CD4-positive, alpha-beta T cell treated with Interleukin-6 at 100 ng/mL for 8 hours (primary cell): ENCODE measurements at regions not wholly inside any gene's neighbourhood (a gene's known extent, or its start where the extent isn't known, plus 50 kb on each side); places are given as distances from the start of the nearest gene placed in this dataset.
"Not testable (repeated sequence)": the region's sequence is repeated elsewhere in the genome, so short reads cannot be mapped to it uniquely, and the experiment has no call there.

ENCODE experiments used
- DNase-seq: peaks from one replicate; pipeline ENCODE4 v3.0.0-alpha.2; 2020; ENCODE audit warnings: mixed read lengths, low spot score

DNA sequence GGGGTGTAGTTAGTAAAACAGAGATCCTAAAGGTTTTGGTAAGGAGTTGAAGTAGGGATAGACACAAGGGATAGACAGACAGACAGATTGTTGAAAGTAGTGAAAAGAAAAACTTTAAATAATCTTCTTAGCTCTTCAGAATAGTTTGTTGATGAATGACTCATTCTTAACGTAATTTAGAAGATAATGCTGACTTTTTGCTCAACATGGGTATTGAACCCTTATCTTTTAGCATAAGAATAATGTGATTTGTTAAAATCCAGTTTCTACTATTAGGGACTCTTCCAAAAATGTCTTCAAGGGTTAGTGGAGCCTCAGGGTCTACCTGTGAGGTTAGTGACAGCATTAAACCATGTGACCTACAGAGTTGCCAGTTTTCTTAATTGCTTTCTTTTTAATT lies 411.2 kb downstream of the ETV1 start:
- no peak for DNase-seq

DNA sequence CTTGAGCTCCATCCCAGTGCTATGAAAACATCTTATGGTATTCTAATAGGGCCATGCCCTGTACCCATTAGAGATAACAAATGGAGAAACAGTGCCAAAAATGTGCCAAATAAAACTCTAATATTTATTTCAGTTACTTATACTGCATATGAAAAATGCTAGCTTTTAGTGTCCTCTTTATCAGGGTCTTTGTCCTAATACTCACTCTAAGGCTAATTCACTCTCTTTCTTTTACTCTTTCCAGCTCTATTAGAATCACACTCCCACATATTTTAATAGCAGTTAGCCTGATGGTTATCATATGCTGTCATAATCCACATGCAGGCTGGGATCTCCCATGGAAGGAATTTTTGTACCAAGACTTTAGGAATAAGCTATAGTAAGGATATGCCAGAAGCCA lies 408.4 kb downstream of the ETV1 start:
- DNase-seq: no peak

DNA sequence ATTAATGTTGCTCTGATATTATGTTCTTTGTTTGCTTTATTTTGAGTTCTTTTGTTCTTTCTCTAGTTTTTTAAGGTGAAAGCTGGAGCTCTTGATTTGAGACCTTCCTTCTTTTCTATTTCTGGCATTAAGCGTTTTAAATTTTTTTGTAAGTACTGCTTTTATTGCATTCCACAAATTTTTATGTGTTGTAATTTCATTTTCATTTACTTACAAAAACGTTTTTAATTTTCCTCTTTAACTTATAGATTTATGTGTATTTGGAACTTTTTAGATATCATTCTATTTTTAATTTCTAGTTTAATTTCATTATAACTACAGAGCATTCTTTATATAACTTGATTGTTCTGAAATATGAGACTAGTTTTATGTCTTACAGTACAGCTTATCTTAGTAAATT lies 395.6 kb downstream of the ETV1 start:
- no peak for DNase-seq

DNA sequence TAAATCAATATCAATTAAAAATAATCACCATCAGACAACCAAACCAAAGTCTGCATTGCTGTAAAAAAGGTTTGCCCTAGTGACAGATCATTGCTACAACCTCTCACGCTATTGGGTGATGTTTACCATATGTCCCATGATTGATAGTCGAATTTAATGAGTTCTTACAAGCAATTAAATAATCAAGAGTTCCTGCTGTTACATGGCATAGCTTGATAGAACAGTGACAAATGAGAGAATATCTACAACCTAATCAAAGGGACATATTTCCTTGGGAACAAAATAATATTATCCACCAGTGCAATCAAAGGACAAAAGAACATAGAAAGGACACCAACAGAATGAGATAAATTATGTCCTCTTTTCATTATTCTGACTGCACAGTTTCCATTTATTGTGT lies 387.4 kb downstream of the ETV1 start:
- no peak for DNase-seq

DNA sequence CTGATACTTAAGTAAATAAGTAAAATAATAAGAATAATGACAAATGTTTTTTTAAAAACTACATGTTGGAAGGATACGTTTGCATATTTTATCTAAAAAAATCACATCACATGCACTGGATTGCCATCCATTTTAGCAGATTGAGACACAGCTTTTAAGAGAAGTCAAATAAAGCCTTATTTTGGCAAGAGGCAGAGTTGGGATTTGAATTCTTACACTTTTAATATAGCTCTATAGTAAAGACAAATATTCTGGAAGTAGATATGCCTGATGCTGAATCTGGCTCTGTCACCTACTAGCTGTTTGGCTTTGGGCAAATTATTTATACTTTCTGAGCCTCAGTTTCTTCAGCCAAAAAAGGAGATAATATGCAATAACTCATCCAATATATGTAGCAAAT lies 386.4 kb downstream of the ETV1 start:
- no peak for DNase-seq

DNA sequence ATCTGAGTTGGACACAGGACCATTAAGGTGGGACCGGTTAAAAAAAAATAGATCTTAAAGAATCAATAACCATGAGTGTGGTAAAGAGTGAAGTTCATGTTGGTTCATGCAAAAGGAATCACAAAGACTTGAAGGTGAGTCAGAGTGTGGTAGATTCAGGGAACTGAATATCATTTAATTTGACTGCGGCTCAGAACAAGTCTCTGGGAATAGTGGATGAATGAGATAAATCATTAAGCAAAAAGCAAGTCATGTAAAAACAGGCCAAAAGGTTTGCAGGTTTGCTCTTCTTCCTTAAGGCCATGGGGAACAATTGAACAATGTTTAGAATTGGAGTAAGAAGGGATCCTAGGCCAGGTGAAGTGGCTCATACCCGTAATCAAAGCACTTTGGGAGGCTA lies 385.8 kb downstream of the ETV1 start:
- DNase-seq: no peak

DNA sequence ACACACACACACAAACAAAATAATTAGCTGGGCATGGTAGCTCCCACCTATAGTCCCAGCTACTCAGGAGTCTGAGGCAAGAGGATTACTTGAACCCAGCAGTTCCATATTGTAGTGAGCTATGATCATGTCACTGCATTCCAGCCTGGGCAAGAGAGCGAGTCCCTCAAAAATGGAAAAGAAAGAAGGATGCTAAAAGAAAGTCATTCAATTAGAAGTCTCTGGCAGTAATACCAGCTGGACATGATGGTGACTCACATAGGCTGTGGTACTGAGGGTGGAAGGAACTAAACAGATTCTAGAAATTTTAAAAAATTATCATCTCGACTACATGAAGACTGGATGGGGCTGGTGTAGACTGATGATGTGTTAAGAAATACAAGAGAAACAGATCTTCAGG lies 385.3 kb downstream of the ETV1 start:
- DNase-seq: no peak

DNA sequence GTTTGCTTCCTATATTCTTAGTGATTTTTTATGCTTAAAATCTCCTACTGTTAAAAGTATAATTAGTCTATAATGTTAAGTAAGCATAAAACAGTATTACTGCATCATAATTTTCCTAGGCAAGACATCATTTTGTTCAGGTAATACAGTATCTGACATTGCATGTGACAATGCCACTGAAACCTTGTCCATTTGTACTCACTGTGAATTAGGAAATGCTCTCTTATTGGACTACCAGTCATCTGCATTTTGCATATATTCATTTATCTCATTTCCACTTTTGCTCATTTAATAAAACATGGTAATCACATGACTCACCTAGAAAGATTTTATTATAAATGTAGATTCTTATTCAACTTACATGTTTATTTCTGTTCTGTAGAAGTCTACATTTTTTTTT lies 379.1 kb downstream of the ETV1 start:
- DNase-seq: no peak

DNA sequence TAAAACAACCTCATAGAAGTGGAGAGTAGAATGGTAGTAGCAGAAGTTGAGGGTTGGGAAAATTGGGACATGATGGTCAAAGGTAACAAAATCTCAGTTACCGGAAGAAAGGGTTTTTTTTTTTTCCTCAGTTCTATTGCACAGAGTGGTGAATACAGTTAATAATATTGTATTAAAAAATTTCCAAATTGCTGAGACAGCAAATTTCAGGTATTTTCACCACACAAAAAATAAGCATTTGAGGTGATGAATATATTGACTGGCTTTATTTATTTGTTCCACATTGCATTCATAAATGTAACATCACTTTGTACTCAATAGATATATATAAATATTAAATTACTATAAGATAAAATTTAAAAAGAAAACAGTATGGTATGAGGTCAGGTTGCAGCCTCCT lies 373.8 kb downstream of the ETV1 start:
- DNase-seq: no peak

DNA sequence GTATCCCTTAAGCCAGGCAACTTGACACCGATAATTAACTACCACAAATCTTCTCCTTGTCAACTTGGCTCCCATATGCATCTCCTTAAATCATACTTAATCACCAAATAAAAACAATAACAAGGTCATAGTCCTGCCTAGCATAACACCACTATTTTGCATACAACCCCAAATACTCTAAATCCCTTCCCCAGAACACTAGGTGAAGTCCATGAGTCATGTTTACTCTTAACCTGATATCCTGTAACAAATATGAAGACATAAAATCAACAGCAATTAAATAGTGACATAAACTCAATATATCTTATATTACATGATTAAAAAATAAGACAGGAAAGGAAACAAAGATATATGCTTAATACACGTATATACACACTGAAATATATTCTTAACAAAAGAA lies 362.0 kb downstream of the ETV1 start:
- no peak for DNase-seq

DNA sequence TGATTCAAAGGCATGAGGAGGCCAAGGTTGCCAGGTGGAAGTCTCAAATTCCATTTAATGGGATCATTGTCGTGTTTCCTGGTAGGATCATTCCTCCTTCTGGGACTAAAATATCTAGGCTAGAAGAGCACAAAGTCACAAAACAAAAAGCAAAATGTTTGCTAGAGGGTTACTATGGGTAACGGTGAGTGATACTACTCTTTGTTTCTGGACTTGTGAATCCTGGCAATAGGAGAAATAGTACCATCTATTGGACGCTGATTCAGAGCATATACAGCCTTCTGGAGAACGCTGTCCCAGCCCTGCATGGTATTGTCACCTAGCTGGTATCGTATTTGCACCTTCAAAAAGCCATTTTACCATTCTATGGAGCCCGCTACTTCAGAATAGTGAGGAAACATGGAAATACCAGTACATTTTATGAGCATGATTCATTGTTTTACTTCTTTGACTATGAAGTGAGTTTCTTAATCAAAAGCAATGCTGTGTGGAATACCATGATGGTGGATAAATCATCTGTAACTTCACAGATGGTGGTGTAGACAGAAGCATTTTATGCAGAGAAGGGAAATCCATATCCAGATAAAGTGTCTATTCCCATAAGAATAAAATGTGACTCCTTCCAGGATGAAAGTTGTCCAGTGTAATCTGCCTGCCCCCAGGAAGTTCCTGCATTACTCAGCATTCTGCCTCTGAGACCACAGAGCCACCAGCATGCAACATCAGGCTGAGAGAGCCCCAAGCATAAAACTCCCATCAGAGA lies 361.0 kb downstream of the ETV1 start:
- no peak for DNase-seq

DNA sequence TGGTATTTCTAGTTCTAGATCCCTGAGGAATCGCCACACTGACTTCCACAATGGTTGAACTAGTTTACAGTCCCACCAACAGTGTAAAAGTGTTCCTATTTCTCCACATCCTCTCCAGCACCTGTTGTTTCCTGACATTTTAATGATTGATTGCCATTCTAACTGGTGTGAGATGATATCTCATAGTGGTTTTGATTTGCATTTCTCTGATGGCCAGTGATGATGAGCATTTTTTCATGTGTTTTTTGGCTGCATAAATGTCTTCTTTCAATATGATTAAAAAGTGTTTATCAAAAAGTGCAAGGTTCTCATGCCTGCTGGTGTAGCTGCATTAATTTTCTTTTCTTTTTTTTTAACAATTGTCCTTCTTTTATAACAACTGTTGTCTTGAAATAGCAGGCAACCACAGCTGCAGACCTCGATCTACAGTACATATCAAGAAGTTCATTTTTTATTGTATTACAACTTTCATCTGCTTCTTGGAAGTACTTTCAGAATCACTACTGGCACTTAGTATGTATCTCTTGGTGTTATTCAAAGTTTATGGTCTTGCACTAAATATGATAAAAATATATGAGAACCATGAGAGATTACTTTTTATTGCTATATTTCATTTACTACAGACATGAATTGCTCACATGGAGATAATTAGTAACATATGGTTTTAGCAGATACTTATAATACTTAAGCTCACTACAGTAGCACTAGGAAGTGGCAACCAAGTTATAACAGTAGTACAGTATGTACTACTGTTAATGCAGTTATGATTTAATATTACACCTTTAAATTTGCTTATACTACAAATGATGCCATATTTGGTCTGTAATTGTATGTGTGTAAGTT lies 358.0 kb downstream of the ETV1 start:
- not testable (repeated sequence) for DNase-seq

DNA sequence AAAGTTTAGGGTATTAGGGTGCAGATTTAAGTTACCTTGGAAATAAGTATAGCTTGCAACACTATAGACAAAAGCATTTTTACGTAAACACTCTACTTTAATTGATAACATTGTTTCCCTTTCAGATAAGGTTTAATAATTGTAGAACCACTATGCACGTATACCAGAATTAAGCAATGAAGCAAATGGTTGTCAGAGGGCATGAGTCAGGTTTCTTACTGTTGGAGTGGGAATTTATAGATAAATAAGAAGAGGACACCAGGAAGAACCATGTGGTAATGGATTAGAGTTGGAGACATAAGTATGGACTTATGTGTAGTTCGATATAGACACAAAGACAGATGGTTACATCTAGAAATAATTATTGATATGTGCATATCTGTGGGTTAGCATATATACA lies 355.6 kb downstream of the ETV1 start:
- DNase-seq: no peak

DNA sequence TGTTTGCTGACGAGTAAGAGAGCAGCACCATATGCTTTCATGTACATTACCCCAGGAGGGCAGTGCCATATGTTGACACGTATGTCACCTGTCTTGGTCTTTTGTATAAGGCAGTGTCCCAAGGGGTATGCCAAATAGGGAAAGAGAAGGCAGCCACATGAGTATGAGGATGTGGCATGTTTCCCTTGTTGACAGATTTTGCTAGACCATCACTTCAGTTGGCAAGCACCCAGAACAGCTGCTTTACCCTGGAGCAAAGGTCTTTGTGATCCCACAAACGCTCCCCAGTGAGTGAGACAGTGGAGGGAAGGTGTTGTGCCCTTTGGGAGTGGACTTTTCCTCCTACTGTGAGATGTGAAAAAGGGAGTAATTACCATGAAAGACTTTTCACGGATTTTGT lies 350.1 kb downstream of the ETV1 start:
- no peak for DNase-seq

DNA sequence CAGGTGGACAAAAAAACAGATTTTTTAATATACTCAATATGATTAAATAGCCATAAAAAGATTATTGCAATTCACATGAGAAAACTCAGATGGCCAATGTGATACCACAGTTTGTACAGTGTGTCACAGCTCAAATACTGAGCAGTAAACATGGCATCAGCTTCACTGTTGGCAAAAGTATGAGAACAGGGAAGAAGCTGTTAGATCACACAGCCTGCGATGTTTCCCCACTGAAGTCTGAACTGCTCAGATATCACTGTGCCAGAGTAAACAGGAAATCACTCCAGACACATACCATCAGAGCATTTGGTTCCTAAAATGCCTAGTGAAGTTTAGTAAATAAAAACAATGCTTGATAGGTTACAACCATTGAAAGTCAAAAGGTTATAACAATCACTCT lies 347.8 kb downstream of the ETV1 start:
- DNase-seq: no peak

DNA sequence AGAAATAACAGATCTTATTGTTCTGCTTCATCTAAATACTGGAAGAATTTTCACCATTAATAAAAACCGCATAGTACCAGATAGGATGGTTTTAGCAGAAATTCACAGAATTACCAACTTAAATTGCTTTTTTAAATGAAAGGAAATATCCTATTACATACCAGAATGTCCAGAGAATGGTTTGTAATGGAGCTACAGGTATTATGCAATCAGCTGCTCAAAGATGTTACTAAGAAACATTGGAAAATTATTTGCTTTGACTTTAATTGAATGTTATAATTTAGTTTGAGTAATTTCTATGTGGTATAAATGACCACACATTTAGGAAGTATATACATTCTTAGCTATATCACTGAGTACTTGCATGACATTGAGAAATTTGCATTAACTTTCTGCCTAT lies 338.3 kb downstream of the ETV1 start:
- DNase-seq: no peak

DNA sequence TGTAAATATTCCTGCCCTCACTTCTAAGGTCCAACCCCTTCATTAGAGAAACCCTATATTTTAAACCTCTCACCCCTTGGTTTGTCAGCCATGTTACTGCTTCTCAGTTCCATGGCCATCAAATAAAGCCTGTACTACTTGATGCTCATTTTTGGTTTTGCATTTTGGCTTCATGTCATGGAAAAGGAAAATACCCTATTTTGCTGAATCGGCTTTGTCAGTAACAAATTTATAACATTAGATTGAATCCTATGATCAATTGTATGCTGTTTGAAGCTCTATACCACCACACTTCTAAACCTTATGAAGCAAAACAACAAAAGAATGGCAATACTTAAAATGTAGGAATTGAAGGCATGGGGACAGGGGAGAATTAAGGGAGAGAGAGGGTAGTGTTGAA lies 333.1 kb downstream of the ETV1 start:
- no peak for DNase-seq

DNA sequence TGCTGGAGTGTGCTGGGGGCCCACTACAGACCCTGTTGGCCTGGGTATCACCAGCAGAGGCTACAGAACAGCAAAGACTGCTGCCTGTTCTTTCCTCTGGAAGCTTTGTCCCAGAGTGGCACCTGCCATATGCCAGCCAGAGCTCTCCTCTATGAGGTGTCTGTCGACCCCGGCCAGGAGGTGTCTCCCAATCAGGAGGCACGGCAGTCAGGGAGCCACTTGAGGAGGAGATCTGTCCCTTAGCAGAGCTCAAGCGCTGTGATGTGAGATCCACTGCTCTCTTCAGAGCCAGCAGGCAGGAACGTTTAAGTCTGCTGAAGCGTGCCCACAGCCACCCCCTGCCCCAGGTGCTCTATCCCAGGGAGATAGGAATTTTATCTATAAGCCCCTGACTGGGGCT lies 316.2 kb downstream of the ETV1 start:
- DNase-seq: no peak

DNA sequence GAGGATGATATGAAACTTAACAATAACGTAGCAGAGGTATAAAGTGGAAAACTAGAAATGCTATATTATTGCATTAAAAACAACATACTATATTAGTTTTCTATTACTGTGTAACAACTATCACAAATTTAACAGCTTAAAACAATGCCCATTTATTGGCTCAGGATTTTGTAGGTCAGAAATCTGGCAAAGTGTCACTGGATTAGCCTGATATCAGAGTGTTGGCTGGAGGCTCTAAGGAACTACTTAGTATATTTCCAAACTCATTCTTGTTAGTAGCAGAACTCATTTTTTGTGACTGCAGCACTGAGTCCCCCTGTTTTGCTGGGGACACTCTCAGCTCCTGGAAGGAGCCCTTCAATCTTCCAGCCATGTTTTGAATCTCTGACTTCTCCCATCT lies 306.8 kb downstream of the ETV1 start:
- no peak for DNase-seq

DNA sequence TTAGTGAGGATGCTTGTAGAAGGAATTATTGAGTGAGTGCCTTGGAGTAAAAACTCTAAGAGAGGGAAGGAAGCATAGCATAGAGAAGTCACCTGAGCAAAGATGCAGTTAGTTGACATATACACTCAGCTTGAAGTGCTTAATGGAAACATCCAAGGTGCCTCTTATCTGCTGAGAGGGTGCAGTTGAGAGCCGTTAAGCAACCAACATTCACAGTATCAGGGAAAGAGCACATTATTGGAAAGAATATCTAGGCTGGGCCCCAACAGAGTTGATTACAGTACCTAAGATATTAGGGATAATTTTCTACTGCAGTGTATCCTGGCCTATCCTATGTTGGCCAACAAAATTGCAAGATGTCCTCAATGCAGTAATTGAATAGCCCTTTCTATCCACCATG lies 302.0 kb downstream of the ETV1 start:
- DNase-seq: no peak

DNA sequence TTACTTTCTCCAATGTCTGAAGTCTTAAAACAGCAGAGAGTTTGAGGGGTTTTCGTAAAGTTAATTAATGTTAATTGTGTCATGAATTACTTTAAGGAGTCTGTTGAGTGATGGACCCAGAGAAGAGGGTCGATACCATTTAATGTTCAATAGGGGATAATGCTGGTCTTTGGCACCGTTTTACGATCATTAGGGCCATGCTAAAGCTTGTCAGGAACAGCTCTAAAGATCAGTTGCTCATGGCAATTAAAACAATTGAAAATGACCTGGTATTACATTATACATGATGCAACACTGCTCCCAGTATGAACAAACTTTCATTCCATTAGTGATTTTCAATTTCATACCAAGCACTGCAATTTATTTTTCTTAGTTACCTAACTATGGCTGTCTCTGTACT lies 296.9 kb downstream of the ETV1 start:
- no peak for DNase-seq

DNA sequence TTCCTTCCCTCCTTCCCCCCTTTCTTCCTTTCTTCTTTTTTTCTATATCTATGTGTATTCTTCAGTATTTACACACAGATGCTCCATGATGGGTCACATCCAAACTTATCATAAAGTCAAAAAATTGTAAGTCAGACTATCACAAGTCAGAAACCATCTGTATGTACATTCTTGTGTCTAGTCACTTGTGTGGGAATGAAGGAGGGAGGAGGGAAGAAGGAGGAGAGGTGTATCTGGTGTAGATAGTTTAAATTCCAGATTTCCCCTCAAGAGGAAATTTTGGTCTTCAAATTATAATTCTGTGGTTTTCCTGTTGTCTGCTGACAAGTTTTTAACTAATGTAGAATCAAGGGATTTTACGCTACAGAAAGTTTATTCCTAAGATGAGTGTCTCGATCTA lies 287.2 kb downstream of the ETV1 start:
- no peak for DNase-seq

DNA sequence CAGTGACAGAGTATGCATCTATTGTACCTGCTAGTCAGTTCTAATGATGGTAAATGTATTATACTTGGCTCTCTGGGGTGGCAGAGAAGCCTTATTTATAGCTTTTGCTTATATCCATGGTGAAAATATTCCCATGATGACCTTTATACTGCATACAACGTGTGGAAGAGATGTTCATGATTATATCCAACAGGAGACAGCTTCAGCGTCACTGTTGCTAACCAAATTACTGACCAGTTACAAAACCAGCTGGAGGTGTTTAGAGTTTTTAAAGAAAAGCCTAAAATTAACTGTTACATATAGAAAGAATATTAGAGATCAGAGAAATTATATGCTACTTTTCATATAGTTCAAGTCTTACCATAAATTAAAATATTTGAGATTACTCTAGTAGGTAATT lies 280.8 kb downstream of the ETV1 start:
- no peak for DNase-seq

DNA sequence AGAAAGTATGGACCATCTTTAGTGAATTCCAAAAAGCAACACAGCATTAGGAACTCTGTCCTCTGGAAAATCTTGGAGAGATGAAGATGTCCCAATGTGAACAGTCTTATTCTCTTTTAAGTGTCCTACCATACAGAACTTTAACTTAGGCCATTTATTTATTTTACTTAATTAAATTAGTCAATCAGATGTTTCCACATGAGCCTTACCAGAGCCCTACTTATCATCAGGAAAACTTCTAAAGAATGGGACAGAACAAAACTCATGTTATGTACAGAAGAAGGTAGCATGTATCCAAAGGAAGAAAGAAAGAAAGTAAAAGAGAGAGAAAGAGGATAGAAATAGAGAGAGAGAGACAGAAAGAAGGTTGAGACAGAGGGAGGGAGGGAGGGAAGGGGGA lies 276.4 kb downstream of the ETV1 start:
- no peak for DNase-seq
